A673 (cell line): ENCODE measurements at regions not wholly inside any gene's neighbourhood (a gene's known extent, or its start where the extent isn't known, plus 50 kb on each side); places are given as distances from the start of the nearest gene placed in this dataset.

Experiments used
- CTCF ChIP-seq: fragments of 300-800, 200-600 bp; sonication (generic); conservative IDR thresholded peaks from 2 replicates; pipeline ENCODE4 v1.5.1; 2017; ENCODE audit warnings: low read depth, mild to moderate bottlenecking, antibody characterized with exemption, low read length, moderate library complexity, mixed read lengths
- EZH2 ChIP-seq: fragments of 200-600 bp; sonication (generic); IDR thresholded peaks from 2 replicates; pipeline ENCODE4 v1.6.1; 2017; ENCODE audit warnings: borderline replicate concordance, low read depth, mild to moderate bottlenecking, mixed read lengths, antibody characterized with exemption, low read length; ENCODE audit not compliant: poor library complexity, severe bottlenecking

- TF ChIP-seq CTCF: no peak
- no peak for TF ChIP-seq EZH2
Measured at GRCh38 chr4:81690871-81691270, 219.2 kb upstream of the RASGEF1B start.
